ENCODE measurements at regions not wholly inside any gene's neighbourhood (a gene's known extent, or its start where the extent isn't known, plus 50 kb on each side); places are given as distances from the start of the nearest gene placed in this dataset.
"Not testable (repeated sequence)": the region's sequence is repeated elsewhere in the genome, so short reads cannot be mapped to it uniquely, and the experiment has no call there.

DNA sequence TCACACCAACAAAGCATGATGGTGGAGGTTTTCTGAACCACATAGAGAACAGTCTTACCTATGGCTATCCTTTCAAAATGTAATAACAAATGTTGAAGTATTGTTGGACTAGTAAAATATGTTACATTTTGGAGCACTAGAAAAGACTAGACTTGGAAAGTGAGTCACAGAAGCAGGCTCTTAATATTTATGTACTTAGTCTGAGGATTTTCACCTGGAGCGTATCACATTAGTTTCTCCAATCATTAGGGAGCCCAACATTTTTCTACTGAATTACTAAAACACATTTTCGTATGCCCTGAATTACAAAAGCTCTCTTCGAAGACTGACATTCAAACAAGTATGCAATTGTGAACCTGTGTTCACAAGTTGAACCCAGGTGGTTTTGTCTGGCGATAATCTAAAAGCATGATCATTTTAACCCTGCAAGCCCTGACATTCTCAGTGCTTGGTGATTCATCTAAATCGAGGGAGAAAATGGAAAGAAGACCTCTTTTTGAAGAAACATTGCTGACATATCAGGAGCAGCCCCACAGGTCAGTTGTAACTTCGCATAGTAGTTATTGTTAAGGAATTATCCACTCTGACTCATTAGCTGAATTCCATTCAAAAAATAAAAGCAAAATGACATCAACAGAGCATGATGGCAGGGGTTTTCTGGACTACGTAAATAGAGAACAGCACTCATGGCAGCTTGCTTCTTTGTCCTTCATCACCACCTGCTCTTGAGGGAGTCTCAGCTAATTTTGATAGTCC is 679.8 kb upstream of the NECTIN3 start:
- no peak for DNase-seq (ENCODE audit: low read depth, low spot score)

DNA sequence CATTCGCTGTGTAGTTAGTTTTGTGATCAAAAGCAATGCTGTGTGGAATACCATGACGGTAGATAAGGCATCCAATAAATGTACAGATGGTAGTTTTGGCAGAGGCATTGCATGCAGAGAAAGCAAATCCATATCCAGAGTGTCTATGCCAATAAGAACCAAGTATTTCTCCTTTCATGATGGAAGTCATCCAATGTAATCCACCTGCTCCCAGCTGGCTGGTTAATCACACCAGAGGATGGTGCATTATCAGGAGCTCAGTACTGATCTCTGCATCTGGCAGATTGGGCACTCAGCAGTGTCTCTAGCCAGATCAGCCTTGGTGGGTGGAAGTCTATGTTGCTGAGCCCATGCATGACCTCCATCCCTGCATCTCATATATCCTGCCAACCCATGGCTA is 677.7 kb upstream of the NECTIN3 start:
- no peak for DNase-seq (ENCODE audit: low read depth, low spot score)

DNA sequence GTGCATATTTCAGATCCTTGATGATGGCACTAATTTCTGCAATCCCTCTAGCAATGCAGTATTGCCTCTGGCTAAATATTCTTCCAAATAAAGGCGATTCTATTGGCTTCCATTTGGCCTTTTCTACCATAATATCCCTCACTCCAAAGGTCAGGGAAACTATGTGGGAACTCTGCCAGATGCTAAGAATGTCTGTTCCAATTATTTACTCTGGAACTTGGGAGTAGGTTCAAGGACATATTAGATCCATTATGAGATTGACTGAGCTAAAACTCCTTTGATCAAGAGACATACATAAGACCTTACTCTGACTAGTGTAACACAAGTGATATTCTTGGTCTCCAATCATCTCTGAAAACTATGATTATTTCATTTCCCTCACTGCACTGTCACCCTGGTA is 674.5 kb upstream of the NECTIN3 start:
- no peak for DNase-seq (ENCODE audit: low read depth, low spot score)

DNA sequence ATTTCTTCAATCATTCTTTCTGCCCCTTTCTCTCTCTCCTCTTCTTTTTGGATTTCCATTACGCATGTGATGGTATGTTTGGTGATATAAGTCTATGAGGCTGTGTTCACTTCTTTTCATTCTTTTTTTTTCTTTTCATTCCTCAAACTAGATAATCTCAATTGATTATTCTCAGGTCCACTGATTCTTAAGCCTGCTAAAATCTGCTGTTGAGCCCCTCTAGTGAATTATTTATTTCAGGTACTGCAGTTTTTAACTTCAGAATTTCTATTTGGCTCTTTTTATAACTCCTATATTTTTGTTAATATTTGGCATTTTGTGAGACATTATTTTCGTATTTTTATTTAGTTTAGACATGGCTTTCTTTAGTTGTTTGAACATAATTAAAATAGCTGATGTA is 671.3 kb upstream of the NECTIN3 start:
- no peak for DNase-seq (ENCODE audit: low read depth, low spot score)

DNA sequence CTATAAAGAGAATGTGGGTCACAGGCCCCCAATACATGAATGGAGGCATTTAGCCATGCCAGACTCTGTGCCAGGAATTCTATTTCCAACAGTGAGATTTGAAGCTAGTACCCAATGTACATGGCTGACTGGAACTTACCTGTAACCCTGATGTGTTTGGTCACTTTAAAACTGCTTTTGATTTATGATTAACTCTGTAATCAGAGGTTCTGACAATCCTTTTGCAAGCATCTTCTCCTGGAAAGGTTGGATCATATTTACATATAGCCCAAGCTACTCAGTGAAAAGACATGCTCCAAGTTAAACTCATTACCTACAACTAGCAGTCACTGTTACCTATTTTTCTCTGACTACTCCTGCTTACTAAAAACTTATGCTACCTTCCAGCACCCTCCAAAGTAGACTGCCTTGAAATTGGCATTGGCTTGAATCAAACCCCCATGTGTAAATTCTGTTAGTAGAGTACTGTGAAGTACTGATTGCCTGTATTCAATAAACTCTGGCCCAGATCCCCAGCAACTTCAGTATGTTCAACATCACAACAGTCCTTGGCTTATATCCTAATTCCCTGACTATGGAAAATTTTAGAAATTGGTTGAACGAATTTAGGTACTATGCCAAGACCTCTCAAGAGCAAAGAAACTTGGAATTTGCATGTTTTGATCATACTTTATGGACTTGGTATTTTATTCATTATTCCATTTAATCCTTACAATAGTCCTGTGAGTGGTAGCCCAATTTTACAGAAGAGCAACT is 665.6 kb upstream of the NECTIN3 start:
- no peak for DNase-seq (ENCODE audit: low read depth, low spot score)

DNA sequence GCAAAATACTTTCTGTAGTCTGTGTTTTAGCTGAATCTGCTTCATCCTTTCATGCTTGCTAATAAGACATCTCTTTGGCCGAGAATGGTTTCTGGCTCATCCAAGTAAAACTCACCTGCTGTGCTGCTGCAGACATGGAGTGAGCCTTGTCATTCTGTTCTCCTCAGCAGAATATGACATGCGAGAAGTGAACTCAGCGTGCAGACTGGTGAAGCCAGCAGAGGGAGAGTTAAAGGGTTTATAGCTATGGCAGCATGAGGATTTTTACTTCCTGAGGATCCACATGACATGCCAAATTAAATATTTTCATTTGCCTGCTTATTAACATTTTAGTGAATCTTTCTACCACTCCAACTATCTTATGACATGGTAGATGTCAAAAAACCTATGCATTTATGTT is 658.4 kb upstream of the NECTIN3 start:
- DNase-seq (ENCODE audit: low read depth, low spot score): peak; percentile 21

DNA sequence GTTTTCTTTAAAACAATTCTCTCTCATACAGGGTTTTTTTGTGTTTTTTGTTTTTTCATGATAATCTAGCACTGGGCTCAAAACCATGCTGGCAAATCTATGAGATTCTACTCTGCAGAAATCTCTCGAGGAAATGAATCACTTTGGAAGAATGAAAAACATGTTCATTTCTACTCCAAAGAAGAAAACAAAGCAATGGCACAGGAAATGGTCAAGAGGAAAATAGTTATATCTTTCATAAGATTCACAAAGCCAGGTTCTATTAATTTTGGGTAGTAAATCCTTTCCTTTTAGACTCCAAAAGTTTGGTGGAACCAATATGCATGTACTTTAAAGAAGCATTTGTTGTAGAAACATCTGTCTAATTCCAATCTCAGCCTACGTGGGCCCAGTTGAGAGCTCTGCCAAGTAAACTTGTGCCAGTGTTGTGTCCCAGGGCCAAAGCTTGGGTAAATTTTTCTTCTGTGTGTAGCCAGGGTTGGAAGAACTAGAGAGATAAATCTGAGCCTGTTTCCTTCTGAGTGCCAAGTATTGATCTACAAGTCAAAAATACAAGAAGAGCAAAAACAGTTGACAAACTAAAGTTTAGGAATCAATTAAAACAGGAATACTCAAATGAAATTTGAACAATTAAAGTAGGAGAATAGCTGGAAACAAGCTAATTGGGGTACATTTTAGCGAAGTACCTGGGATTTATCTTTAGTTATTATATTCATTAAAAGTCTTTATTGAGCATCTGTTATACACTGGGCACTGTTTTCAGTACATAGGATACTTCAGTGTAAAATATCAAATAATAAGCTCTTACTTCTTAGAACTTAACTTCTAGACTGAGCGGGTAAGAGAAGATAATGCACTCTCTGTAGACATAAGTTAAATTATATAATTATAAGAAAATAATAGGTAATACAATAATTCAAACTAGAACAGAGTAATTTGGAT is 657.5 kb upstream of the NECTIN3 start:
- DNase-seq (ENCODE audit: low read depth, low spot score): no peak

DNA sequence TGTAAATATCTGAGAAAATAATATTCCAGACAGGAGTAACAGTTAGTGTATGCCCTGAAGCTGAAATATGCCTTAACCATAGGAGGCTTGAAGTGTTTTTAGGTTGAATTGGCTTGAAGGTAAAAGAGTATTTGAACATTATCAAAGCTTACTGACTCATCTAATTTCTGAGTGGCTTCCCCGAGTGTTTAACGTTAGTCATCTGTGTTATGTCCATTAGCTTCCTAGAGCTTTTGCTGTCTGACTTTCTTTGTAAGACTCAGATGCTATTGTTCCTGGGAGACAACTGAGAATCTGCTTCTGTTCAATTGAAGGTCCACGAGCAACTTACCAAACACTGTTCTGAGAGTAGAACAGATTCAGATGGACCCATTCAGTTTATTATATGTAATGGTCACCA is 656.8 kb upstream of the NECTIN3 start:
- DNase-seq (ENCODE audit: low read depth, low spot score): no peak

DNA sequence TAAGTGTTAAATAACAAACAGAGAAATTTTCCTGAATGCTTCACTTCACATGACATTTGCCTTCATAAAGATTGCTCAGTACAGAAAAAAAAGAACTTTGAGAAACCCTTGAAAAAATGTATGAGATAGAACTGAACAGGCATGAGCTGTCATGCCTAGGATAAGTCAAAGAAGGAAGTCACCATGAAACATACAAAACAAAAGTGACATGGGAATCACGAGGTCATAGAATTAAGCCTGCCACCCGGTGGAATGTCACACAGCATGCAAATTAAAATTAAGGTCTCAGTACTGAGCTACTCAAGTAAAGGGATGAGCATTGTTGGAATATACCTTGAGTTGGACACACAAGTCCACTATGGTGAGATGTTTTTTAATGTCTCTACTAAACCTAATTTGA is 652.5 kb upstream of the NECTIN3 start:
- DNase-seq (ENCODE audit: low read depth, low spot score): no peak

DNA sequence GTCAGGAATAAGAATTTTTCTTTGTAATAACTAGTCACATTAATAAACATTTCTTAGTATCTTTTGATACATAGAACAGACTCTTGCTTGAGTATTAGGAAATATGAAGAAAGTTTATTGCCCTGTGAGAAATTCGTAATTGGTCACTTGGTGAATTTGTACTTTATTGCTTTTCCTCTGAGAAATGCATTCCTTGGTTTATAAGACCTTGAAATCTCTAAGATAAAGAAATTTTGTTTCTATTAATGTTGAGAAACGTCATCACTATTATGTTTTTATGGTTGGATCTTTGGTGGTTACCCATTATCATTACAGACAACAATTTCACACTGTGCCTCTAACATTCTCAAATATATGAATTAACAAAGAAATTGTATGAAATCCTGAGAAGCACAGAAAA is 652.0 kb upstream of the NECTIN3 start:
- DNase-seq (ENCODE audit: low read depth, low spot score): no peak

DNA sequence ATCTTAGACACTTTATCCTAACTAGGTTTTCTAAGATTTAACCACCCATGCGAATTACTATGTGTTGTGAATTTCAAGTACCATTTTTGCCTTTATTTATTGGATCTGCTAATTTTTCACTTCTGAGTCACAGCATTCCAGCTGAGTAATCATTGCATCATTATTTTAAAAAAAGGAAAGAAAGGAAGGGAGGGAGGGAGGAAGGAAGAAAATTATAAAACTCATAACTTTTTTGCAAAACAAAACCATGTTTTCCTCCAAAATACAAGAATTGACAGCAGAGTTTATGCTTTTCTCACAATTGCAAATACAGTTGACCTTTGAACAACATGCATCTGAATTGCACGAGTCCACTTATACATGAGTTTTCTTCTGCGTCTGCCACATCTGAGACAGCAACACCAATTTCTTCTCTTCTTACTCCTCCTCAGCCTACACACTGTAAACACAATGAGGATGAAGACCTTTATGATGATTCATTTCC is 651.4 kb upstream of the NECTIN3 start:
- peak; percentile 34 for DNase-seq (ENCODE audit: low read depth, low spot score)

DNA sequence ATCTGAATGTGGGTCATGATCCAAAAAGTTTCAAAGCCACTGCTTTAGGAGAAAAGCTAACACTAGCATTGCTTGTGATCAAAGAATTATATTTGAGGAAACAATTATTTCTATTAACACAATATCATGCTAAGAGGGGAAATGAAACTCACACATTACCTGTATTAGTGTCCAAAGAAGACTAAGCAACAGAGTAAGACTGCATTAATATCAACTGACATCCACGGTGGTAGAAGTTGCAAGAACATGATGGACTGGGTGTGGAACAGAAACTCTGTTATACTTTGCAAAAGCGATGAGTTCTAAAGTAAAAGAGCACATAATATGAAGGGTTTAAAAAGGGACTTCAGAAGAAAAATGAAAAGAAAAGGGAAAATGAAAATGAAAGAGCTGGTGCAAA is 648.3 kb upstream of the NECTIN3 start:
- no peak for DNase-seq (ENCODE audit: low read depth, low spot score)

DNA sequence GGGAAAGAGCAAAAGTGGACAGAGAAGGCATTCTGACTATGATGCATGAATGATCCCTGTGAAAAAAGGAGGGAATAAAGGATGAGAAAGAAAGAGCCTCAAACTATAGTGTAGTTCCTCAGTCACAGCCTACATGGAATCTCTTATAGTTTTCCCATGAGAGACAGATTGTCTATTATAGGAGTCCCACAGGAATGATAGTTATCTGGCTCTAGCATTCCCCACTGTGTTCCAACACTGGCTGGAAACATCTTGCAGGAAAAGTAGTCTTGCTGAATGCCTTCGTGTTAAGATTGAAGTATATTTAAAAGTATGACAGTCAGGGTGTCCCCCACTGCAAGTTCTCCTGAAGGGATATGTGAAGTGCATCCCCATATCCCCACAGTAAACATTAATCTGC is 641.5 kb upstream of the NECTIN3 start:
- no peak for DNase-seq (ENCODE audit: low read depth, low spot score)

DNA sequence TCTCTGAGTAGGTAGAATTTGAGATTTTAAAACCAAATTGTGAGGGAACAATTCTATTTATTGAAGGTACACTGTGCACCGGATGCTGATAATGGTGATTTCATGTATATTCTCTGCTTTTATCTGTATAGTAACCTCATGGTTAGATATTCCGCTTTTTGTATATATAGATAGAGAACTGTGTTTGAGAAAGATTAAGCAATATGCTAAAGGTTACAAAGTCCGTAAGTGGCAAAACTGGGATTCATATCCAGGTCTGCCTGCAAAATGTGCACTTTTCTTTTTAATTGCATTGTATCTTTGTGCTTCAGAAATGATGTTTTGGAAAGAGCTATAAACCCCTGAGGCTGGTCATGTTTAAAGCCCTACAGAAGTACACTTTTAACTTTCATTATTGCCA is 635.4 kb upstream of the NECTIN3 start:
- no peak for DNase-seq (ENCODE audit: low read depth, low spot score)

DNA sequence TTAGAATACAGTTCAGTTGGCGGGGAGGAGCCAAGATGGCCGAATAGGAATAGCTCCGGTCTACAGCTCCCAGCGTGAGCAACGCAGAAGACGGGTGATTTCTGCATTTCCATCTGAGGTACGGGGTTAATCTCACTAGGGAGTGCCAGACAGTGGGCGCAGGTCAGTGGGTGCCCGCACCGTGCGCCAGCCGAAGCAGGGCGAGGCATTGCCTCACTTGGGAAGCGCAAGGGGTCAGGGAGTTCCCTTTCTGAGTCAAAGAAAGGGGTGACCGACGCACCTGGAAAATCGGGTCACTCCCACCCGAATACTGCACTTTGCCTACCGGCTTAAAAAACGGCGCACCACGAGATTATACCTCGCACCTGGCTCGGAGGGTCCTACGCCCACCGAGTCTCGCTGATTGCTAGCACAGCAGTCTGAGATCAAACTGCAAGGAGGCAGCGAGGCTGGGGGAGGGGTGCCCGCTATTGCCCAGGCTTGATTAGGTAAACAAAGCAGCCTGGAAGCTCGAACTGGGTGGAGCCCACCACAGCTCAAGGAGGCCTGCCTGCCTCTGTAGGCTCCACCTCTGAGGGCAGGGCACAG is 631.5 kb upstream of the NECTIN3 start:
- DNase-seq (ENCODE audit: low read depth, low spot score): not testable (repeated sequence)

DNA sequence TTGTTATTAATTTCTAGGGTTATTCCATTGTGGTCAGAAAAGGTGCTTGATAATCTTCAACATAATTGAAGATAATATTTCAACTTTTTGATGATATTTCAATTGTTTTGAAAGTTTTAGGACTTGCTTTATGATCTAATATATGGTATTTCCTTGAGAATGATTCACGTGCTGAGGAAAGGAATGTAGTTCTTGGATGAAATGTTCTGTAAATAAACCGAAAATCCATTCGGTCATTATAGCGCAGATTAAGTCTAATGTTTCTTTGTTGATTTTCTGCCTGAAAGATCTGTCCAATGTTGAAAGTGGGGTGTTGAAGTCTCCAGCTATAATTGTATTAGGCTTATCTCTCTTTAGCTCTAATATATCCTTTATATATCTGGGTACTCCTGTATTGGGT is 617.5 kb upstream of the NECTIN3 start:
- no peak for DNase-seq (ENCODE audit: low read depth, low spot score)

DNA sequence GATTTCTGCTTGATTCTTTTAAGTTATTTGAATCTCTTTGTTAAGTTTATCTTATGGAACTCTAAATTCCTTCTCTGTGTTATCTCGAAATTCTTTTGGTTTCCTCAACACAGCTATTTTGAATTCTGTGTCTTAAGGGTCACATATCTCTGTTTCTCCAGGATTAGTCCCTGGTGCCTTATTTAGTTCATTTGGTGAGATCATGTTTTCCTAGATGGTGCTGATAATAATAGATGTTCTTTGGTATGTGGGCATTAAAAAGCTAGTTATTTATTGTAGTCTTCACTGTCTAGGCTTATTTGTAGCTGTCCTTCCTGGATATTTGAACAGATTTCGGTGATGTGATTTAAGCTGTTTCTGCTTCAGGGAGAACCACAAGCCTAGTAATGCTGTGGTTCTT is 615.6 kb upstream of the NECTIN3 start:
- DNase-seq (ENCODE audit: low read depth, low spot score): no peak

DNA sequence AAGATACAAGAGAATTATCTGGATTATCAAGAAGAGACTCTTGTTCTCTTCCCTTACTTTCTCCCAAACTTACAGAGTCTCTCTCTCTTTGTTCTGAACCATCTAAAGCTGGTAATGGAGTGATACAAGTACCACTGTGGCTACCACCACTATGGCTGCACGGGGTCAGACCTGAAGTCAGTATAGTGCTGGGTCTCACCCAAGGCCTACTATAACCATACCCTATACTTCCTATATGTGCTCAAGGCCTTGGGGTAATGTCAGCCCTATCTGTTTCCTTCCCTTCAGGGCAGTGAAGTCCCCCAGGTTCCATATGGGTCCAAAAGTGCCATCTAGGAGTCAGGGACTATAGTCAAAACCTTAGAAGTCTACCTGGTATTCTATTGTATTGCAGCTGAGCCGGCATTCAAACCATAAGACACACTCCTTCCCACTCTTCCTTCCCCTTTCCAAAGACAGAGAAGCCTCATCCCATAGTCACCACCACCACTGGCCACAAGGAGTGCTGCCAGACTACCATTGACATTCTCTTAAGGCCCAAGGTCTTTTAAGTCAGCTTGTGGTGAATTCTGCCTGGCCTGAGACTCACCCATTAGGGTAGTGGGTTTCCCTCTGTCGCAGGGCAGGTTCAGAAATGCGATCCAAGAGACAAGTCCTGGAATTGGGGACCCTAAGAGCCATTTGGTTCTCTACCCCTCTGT is 615.0 kb upstream of the NECTIN3 start:
- DNase-seq (ENCODE audit: low read depth, low spot score): no peak

DNA sequence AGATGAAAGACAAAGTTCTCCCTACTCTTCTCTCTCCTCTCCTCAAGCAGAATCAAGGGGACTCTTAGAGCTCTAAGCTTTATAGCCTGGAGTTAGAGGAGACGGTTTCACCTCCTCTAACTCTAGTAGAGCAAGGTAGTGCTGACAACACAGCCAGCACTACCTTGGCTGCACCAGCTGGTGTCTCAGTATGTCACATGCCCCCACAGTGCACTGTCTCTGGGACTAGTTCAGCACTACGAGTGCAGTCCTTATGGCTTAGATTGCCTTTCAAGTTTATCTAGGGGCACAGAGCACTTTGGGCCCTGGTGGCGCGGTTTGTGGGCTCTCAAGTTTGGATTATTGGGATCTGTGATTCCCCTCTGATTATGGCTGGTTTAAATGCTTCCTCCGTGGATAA is 614.1 kb upstream of the NECTIN3 start:
- DNase-seq (ENCODE audit: low read depth, low spot score): no peak

DNA sequence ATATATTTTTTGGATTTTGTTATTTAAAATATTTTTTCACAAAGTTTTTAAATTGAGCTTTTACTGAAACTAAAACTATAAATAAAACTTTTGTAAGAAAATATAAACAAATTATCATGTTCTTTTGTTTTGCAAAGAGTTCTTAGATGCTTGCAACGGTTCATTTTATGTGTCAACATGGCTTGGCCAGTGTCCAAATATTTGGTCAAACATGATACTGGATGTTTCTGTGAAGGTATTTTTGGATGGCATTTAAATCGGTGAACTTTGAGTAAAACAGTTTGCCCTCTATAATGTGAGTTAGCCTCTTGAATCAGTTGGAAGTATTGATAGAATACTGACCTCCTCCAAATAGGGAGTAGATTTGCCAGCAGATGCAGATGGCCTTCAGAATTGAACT is 612.6 kb upstream of the NECTIN3 start:
- no peak for DNase-seq (ENCODE audit: low read depth, low spot score)

DNA sequence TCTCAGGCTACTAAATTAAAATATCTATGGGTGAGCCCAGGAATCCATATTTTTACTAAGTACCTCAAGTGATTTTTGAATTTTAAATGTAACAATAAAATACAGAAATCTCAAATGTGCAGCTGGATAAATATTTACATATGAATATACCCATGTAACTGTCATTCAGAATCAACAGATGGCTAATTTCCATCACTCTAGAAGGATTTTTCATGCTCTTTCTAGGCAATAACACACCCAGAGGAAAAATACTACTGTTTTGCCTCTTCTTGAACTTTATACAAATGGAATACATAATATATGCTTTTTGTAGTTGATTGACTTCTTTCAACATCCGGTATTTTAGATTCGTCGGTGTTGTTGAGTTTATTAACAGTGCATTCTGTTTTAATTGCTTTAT is 601.3 kb upstream of the NECTIN3 start:
- no peak for DNase-seq (ENCODE audit: low read depth, low spot score)
